CD8-positive, alpha-beta memory T cell (primary cell): ENCODE measurements at regions not wholly inside any gene's neighbourhood (a gene's known extent, or its start where the extent isn't known, plus 50 kb on each side); places are given as distances from the start of the nearest gene placed in this dataset.

Experiments used
- CTCF ChIA-PET: fragments of 350-600 bp; sonication (Branson Sonifier 250); formaldehyde crosslinking; loops from one replicate; lab custom pipeline; 2021; ENCODE audit warnings: antibody characterized with exemption; lab: Charles Lee
- POLR2A ChIA-PET: fragments of 350-600 bp; sonication (Branson Sonifier 250); formaldehyde crosslinking; loops from one replicate; lab custom pipeline; 2021; ENCODE audit warnings: antibody characterized with exemption; lab: Charles Lee
- DNase-seq, 5 donors: peaks; one replicate each; pipeline versions ENCODE4 v3.0.0 to v3.0.0-alpha.2; 2020 to 2022; ENCODE audit warnings: mixed read lengths in 1 of 5
- H3K27ac ChIP-seq: one replicate; pipeline ENCODE4 v1.7.0; 2013; ENCODE audit warnings: low read depth, mild to moderate bottlenecking, low read length, moderate library complexity
- H3K27me3 ChIP-seq: 2 replicates; pipeline ENCODE4 v1.7.0; 2013; ENCODE audit warnings: low read length, mild to moderate bottlenecking; ENCODE audit not compliant: insufficient read depth, poor library complexity, severe bottlenecking
- H3K36me3 ChIP-seq: 2 replicates; pipeline ENCODE4 v1.7.0; 2013; ENCODE audit warnings: mild to moderate bottlenecking, low read length, moderate library complexity; ENCODE audit not compliant: insufficient read depth
- H3K4me1 ChIP-seq: 2 replicates; pipeline ENCODE4 v1.7.0; 2013; ENCODE audit warnings: mild to moderate bottlenecking, low read length, moderate library complexity; ENCODE audit not compliant: insufficient read depth
- H3K4me3 ChIP-seq: 2 replicates; pipeline ENCODE4 v1.7.0; 2013; ENCODE audit warnings: mild to moderate bottlenecking, low read length
- H3K9me3 ChIP-seq: 2 replicates; pipeline ENCODE4 v1.7.0; 2013; ENCODE audit warnings: mild to moderate bottlenecking, low read length
- H3K27ac Mint-ChIP-seq, 8 donors: one replicate each; pipeline ENCODE4 v1.8.0; 2020 to 2021; ENCODE audit warnings: mixed read lengths in 8 of 8, mild to moderate bottlenecking in 6 of 8, inconsistent platforms in 3 of 8, moderate library complexity in 3 of 8
- H3K27me3 Mint-ChIP-seq, 2 donors: one replicate each; pipeline ENCODE4 v1.8.0; 2020 to 2021; ENCODE audit warnings: mixed read lengths in 2 of 2, mild to moderate bottlenecking in 1 of 2, moderate library complexity in 1 of 2
- H3K36me3 Mint-ChIP-seq, 3 donors: one replicate each; pipeline ENCODE4 v1.8.0; 2020 to 2021; ENCODE audit warnings: mixed read lengths in 3 of 3, inconsistent platforms in 1 of 3, mild to moderate bottlenecking in 1 of 3
- H3K4me1 Mint-ChIP-seq, 3 donors: one replicate each; pipeline ENCODE4 v1.8.0; 2020 to 2021; ENCODE audit warnings: mixed read lengths in 3 of 3, inconsistent platforms in 1 of 3, mild to moderate bottlenecking in 1 of 3
- H3K4me3 Mint-ChIP-seq, 7 donors: one replicate each; pipeline ENCODE4 v1.8.0; 2020 to 2021; ENCODE audit warnings: mixed read lengths in 7 of 7, mild to moderate bottlenecking in 6 of 7, moderate library complexity in 4 of 7, inconsistent platforms in 2 of 7
- H3K9me3 Mint-ChIP-seq, 5 donors: one replicate each; pipeline ENCODE4 v1.8.0; 2020 to 2022; ENCODE audit warnings: mixed read lengths in 5 of 5, mild to moderate bottlenecking in 3 of 5, moderate library complexity in 2 of 5, inconsistent platforms in 1 of 5

DNA sequence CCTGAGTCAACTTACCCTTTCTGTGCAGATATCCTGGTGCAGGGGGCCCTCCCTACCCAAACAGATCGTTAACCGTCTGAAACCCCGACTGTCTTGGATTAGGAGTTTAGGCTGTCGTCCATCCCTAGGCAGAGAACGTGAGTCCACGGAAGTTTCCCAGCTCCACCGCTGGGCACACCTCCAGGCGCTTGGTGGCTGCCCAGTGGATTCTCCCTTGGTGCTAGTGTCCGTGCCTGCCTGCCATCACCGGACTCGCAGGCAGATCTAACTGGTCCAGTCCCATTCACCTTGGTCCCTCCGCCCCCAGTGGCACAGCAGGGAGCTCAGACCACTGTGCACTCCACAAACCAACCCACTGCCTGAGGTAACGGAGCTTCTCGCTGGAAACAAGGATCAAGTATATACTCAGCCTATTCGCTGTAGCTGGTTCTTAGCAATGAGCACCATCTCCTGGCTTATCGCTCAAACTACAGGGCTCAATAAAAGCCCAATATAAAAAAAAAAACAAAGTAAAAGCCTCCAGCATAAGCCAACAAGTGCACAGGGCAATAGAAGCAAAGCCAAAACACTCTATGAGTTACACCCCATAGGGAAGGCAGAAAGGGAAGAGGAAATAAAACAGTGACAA is 79.5 kb upstream of the USP9Y start:
- Mint-ChIP-seq H3K27me3 (no peaks in the 10 kb centered on the region), H3K27ac (peak overlapping the region in 1 of 8 donors; percentile 39), H3K4me1 (peaks cover 0 to 36% (median 0%) of the 10 kb centered on the region in 3 donors), H3K4me3 (no peak overlapping the region), H3K9me3 (no peaks in the 10 kb centered on the region), H3K36me3 (no peaks in the 10 kb centered on the region)
- Histone ChIP-seq H3K4me1 (no peaks in the 10 kb centered on the region), H3K9me3 (no peaks in the 10 kb centered on the region), H3K36me3 (no peaks in the 10 kb centered on the region), H3K27ac (no peak overlapping the region), H3K27me3 (no peaks in the 10 kb centered on the region), H3K4me3 (no peak overlapping the region)
- ChIA-PET POLR2A (interaction anchor here (0.5 to 1.2 kb wide), 2 partner anchors 27 to 600 kb away, joined by 3 to 4 read pairs; no protein-coding TSS in a partner anchor), CTCF (interaction anchor here (0.7 to 2.6 kb wide), 5 partner anchors 11 to 262 kb away, joined by 3 to 14 read pairs (median 3); no protein-coding TSS in a partner anchor)
- DNase-seq, result no peak

DNA sequence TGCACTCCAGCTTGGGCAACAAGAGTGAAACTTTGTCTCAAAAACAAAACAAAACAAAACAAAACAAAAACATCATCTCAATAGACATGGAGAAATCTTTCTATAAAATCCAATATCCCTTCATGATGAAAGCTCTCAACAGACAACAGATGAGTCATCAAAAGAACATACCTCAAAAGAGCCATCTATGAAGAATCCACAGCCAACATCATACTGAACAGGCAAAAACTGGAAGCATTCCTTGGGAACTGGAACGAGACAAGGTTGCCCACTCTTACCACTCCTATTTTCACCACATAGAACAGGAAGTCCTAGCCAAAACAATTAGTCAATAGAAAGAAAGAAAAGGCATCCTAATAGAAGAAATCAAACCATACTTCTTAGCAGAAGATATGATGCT is 77.8 kb upstream of the USP9Y start:
- Mint-ChIP-seq H3K4me3 (no peak overlapping the region), H3K9me3 (no peaks in the 10 kb centered on the region), H3K4me1 (peaks cover 0 to 43% (median 0%) of the 10 kb centered on the region in 3 donors), H3K36me3 (no peaks in the 10 kb centered on the region), H3K27ac (no peak overlapping the region), H3K27me3 (no peaks in the 10 kb centered on the region)
- Histone ChIP-seq H3K4me3 (no peak overlapping the region), H3K27ac (no peak overlapping the region), H3K27me3 (no peaks in the 10 kb centered on the region), H3K4me1 (no peaks in the 10 kb centered on the region), H3K9me3 (no peaks in the 10 kb centered on the region), H3K36me3 (no peaks in the 10 kb centered on the region)
- DNase-seq, result no peak
- ChIA-PET CTCF (interaction anchor here (2.6 kb wide), 1 partner anchor 143 kb away, joined by 14 read pairs; no protein-coding TSS in a partner anchor), POLR2A (no interaction called here)

DNA sequence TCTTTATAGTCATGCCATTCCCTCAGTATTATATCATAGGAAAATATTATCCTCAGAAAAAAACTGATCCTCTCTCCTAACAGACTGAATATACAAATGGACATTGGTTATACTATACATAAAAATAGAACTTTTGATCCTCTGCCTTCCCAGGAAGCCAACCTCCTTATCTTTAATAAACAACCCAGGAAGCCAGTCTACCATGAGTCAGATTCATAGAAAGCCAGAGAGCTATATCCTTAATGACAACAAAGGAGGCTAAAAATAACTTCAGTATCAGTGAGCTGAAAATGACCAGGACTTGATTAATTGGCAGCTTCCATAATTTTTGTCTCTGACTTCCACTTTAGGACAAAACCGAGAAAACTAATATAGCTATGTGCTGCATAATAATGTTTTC is 58.0 kb upstream of the USP9Y start:
- POLR2A ChIA-PET, result no interaction called here
- H3K27ac ChIP-seq, result no peak overlapping the region
- CTCF ChIA-PET, result no interaction called here
- Mint-ChIP-seq H3K27me3 (peaks cover 0 to 5% of the 10 kb centered on the region in 2 donors), H3K9me3 (no peaks in the 10 kb centered on the region), H3K4me3 (no peak overlapping the region), H3K36me3 (no peaks in the 10 kb centered on the region), H3K4me1 (no peaks in the 10 kb centered on the region), H3K27ac (no peak overlapping the region)
- no peak for DNase-seq
- H3K9me3 ChIP-seq, result no peaks in the 10 kb centered on the region
- no peaks in the 10 kb centered on the region for H3K4me1 ChIP-seq
- H3K4me3 ChIP-seq, result no peak overlapping the region
- H3K36me3 ChIP-seq, result no peaks in the 10 kb centered on the region
- H3K27me3 ChIP-seq, result no peaks in the 10 kb centered on the region

DNA sequence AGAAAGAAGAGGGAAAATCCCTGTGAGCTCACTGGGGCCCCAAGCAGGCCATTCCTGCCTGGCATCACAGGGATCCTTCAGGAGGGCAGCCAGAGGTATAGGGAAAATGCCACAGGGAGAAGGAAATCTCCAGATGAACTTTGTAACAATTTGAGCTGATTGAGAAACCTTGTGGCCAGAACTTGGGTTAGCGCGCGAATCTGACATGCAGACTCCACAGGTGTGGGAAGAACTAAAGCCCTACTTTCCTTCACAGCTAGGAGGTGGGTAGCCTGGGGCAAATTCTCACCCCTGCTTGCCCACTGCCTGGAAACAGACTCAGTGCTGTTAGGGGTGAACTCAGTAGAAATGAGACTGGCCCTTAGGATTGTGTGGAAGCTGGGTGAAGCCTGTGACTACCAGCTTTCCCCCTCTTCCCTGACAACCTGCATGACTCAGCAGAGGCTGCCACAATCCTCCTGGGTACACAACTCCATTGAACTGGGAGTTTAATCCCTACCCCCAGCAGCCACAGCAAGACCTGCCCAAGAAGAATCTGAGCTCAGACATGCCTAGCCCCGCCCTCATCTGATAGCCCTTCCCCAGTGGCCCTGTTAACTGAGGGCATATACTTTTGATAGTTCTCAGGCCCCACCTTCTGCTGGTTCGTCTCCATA is 57.2 kb upstream of the USP9Y start:
- H3K9me3 Mint-ChIP-seq, result no peaks in the 10 kb centered on the region

DNA sequence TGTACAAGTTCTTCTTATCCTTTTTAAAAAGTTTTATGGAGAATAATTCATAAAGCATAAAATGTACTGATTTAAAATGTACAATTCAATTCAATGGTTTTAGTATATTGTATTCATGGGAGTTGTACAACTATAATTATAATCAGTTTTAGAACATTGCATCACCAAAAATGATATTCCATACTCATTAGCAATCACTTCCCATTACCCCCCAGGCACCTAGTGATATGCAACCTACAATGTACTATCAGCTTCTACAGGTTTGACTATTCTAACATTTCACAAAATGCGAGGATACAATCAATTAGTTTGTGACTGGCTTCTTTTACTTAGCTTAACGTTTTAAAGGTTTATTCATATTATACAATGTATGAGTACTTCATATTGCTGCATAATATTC is 49.9 kb upstream of the USP9Y start:
- Histone ChIP-seq H3K4me3 (no peak overlapping the region), H3K36me3 (no peaks in the 10 kb centered on the region), H3K27me3 (no peaks in the 10 kb centered on the region), H3K4me1 (no peaks in the 10 kb centered on the region), H3K9me3 (no peaks in the 10 kb centered on the region), H3K27ac (no peak overlapping the region)
- ChIA-PET CTCF (no interaction called here), POLR2A (no interaction called here)
- no peak overlapping the region for H3K4me3 Mint-ChIP-seq
- H3K27ac Mint-ChIP-seq, result no peak overlapping the region
- no peaks in the 10 kb centered on the region for H3K4me1 Mint-ChIP-seq
- no peaks in the 10 kb centered on the region for H3K36me3 Mint-ChIP-seq
- no peak for DNase-seq
- H3K9me3 Mint-ChIP-seq, result no peaks in the 10 kb centered on the region
- H3K27me3 Mint-ChIP-seq, result no peaks in the 10 kb centered on the region

More for the DNA sequence above, 57.2 kb upstream of the USP9Y start:
- H3K27ac ChIP-seq, result no peak overlapping the region
- no peaks in the 10 kb centered on the region for H3K9me3 ChIP-seq
- Mint-ChIP-seq H3K36me3 (no peaks in the 10 kb centered on the region), H3K4me3 (no peak overlapping the region), H3K27me3 (peaks cover 0 to 5% of the 10 kb centered on the region in 2 donors), H3K27ac (no peak overlapping the region), H3K4me1 (no peaks in the 10 kb centered on the region)
- H3K4me1 ChIP-seq, result no peaks in the 10 kb centered on the region
- no peaks in the 10 kb centered on the region for H3K27me3 ChIP-seq
- no peak overlapping the region for H3K4me3 ChIP-seq
- ChIA-PET CTCF (no interaction called here), POLR2A (no interaction called here)
- DNase-seq, result no peak
- no peaks in the 10 kb centered on the region for H3K36me3 ChIP-seq
